HL-60 (cell line): ENCODE measurements at regions not wholly inside any gene's neighbourhood (a gene's known extent, or its start where the extent isn't known, plus 50 kb on each side); places are given as distances from the start of the nearest gene placed in this dataset.

Experiments
- DNase-seq, 2 experiments: peaks; one replicate each; pipeline ENCODE4 v3.0.0-alpha.2; 2010 to 2020; ENCODE audit warnings: low read depth in 1 of 2, low spot score in 1 of 2
- H3K27ac ChIP-seq: fragments of 250-450 bp; sonication (Bioruptor Pico); replicated peaks from 2 replicates; pipeline ENCODE4 v1.5.1; 2020; ENCODE audit warnings: mild to moderate bottlenecking, moderate library complexity
- H3K27me3 ChIP-seq: fragments of 250-450 bp; sonication (Bioruptor Pico); 2 replicates; pipeline ENCODE4 v1.5.1; 2021; ENCODE audit warnings: mild to moderate bottlenecking, moderate library complexity; ENCODE audit not compliant: insufficient read depth, poor library complexity, severe bottlenecking
- H3K4me3 ChIP-seq: replicated peaks from 2 replicates; pipeline ENCODE4 v1.5.1; 2011; ENCODE audit warnings: mild to moderate bottlenecking, control low read depth, low read length; ENCODE audit not compliant: insufficient read depth
- GABPA ChIP-seq: IDR thresholded peaks from 2 replicates; pipeline ENCODE4 v1.6.1; 2012; ENCODE audit warnings: low read depth
- POLR2AphosphoS5 ChIP-seq: IDR thresholded peaks from 2 replicates; pipeline ENCODE4 v1.6.1; 2012; ENCODE audit warnings: low read depth
- SPI1 ChIP-seq: IDR thresholded peaks from 2 replicates; pipeline ENCODE4 v1.6.1; 2012; ENCODE audit warnings: low read depth, mild to moderate bottlenecking, borderline replicate concordance
- TF ChIP-seq, protein P1 (sequence below): IDR thresholded peaks from one replicate; pipeline ENCODE4 v1.5.1; 2011; ENCODE audit warnings: low read length, control low read depth, inconsistent platforms; ENCODE audit not compliant: insufficient read depth
- TF ChIP-seq, protein P2 (sequence below): IDR thresholded peaks from 2 replicates; pipeline ENCODE4 v1.6.1; 2012; ENCODE audit warnings: low read depth; ENCODE audit not compliant: insufficient replicate concordance

GRCh38 chr1:30014031-30014430 lies 709.4 kb downstream of the MATN1 start:
- no peak for DNase-seq
- Histone ChIP-seq H3K4me3 (no peak overlapping the region), H3K27me3 (no peaks in the 10 kb centered on the region), H3K27ac (no peak overlapping the region)
- TF ChIP-seq SPI1 (no peak), POLR2AphosphoS5 (no peak), GABPA (no peak)
- TF ChIP-seq, protein P1, sequence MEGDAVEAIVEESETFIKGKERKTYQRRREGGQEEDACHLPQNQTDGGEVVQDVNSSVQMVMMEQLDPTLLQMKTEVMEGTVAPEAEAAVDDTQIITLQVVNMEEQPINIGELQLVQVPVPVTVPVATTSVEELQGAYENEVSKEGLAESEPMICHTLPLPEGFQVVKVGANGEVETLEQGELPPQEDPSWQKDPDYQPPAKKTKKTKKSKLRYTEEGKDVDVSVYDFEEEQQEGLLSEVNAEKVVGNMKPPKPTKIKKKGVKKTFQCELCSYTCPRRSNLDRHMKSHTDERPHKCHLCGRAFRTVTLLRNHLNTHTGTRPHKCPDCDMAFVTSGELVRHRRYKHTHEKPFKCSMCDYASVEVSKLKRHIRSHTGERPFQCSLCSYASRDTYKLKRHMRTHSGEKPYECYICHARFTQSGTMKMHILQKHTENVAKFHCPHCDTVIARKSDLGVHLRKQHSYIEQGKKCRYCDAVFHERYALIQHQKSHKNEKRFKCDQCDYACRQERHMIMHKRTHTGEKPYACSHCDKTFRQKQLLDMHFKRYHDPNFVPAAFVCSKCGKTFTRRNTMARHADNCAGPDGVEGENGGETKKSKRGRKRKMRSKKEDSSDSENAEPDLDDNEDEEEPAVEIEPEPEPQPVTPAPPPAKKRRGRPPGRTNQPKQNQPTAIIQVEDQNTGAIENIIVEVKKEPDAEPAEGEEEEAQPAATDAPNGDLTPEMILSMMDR: no peak

DNA sequence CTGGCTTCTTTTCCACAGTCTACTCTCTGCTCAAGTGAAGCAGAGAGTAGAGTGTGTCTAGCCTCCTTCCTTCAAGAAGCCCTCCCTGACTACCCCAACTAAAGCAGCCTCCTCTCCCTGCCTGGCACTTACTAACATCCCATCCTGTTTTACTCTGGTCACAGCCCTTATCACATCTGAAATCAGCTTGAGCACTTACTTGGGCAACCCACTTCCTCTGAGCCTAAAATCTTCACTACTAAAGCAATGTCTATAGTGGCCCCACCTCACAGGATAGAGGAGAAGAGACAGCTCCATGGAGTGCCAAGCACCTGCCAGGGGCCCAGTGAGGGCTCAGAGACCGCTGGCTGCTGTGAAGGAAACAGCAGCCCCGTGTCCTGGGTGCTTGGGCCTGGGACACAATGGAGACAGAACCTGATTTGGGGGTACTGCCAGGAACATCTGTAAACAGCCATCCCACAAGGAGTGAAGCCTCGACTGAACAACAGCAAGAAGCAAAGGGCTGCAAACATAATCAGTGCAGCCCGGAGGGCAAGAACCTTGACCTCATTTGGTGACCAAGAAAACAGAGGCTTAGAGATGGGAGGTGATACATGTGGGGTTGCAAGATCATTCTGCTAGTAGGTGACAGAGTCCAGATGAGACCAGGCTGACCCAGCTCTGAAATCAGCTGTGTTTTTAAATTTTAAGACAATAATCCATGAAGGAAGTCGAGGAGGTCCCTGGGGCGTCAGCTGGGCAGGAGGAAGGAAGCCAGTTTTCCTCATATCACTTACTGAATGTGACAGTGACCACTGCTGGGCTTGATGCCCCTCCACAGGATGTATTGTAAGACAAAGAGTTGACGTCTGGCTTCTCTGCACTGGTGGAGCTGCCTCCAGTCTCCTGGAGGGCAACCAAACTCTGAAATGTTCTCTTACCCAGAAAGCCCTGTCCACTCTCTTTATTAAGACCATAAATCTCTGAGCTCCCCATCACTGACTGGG lies 710.6 kb downstream of the MATN1 start:
- Histone ChIP-seq H3K27ac (no peak overlapping the region), H3K27me3 (no peaks in the 10 kb centered on the region), H3K4me3 (no peak overlapping the region)
- TF ChIP-seq, protein P2, sequence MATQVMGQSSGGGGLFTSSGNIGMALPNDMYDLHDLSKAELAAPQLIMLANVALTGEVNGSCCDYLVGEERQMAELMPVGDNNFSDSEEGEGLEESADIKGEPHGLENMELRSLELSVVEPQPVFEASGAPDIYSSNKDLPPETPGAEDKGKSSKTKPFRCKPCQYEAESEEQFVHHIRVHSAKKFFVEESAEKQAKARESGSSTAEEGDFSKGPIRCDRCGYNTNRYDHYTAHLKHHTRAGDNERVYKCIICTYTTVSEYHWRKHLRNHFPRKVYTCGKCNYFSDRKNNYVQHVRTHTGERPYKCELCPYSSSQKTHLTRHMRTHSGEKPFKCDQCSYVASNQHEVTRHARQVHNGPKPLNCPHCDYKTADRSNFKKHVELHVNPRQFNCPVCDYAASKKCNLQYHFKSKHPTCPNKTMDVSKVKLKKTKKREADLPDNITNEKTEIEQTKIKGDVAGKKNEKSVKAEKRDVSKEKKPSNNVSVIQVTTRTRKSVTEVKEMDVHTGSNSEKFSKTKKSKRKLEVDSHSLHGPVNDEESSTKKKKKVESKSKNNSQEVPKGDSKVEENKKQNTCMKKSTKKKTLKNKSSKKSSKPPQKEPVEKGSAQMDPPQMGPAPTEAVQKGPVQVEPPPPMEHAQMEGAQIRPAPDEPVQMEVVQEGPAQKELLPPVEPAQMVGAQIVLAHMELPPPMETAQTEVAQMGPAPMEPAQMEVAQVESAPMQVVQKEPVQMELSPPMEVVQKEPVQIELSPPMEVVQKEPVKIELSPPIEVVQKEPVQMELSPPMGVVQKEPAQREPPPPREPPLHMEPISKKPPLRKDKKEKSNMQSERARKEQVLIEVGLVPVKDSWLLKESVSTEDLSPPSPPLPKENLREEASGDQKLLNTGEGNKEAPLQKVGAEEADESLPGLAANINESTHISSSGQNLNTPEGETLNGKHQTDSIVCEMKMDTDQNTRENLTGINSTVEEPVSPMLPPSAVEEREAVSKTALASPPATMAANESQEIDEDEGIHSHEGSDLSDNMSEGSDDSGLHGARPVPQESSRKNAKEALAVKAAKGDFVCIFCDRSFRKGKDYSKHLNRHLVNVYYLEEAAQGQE: no peak
- TF ChIP-seq GABPA (no peak), POLR2AphosphoS5 (no peak), SPI1 (no peak)
- TF ChIP-seq, protein P1: no peak
- no peak for DNase-seq

- Histone ChIP-seq H3K27me3 (no peaks in the 10 kb centered on the region), H3K27ac (no peak overlapping the region), H3K4me3 (no peak overlapping the region)
- TF ChIP-seq GABPA (no peak), POLR2AphosphoS5 (no peak), SPI1 (no peak)
- TF ChIP-seq, protein P2: no peak
- TF ChIP-seq, protein P1: no peak
- DNase-seq: no peak
Measured at GRCh38 chr1:30011970-30012369, 711.4 kb downstream of the MATN1 start.
